Transverse colon (tissue), 4 donors: ENCODE measurements at regions not wholly inside any gene's neighbourhood (a gene's known extent, or its start where the extent isn't known, plus 50 kb on each side); places are given as distances from the start of the nearest gene placed in this dataset.

ENCODE experiments used
- DNase-seq: peaks from one replicate; pipeline ENCODE4 v3.0.0-alpha.2; 2019
- H3K27ac ChIP-seq, 4 donors: fragments of 200-600 bp; sonication (generic); 2 replicates each; pipeline ENCODE4 v1.5.1; 2016 to 2018; ENCODE audit warnings: inconsistent platforms in 4 of 4
- H3K27me3 ChIP-seq: fragments of 200-600 bp; sonication (generic); 2 replicates; pipeline ENCODE4 v1.5.1; 2017; ENCODE audit warnings: inconsistent platforms
- H3K36me3 ChIP-seq, 4 donors: fragments of 200-600 bp; sonication (generic); 2 replicates each; pipeline ENCODE4 v1.5.1; 2017 to 2019; ENCODE audit warnings: inconsistent platforms in 4 of 4
- H3K4me1 ChIP-seq, 4 donors: fragments of 200-600 bp; sonication (generic); 2 replicates each; pipeline ENCODE4 v1.5.1; 2017 to 2020; ENCODE audit warnings: inconsistent platforms in 4 of 4
- H3K4me3 ChIP-seq, 4 donors: fragments of 200-600 bp; sonication (generic); 1 replicate in 1 of 4; 2 replicates in 3 of 4; pipeline versions ENCODE4 v1.5.1 to v1.6.1; 2017 to 2019; ENCODE audit warnings: inconsistent platforms in 4 of 4
- H3K9me3 ChIP-seq, 2 donors: fragments of 200-600 bp; sonication (generic); 2 replicates each; pipeline ENCODE4 v1.5.1; 2017 to 2019; ENCODE audit warnings: inconsistent platforms in 2 of 2
- EP300 ChIP-seq: sonication (generic); formaldehyde crosslinking; IDR thresholded peaks from one replicate; pipeline ENCODE4 v1.6.1; 2017; ENCODE audit warnings: antibody characterized with exemption, low read depth
- POLR2A ChIP-seq: fragments of 450-650 bp; IDR thresholded peaks from one replicate; pipeline ENCODE4 v1.6.1; 2016; ENCODE audit warnings: antibody characterized with exemption, mild to moderate bottlenecking, moderate library complexity
- POLR2AphosphoS5 ChIP-seq, 3 donors: sonication (generic); formaldehyde crosslinking; IDR thresholded peaks; one replicate each; pipeline ENCODE4 v1.6.1; 2016; ENCODE audit warnings: antibody characterized with exemption in 3 of 3
- WGBS, 2 donors: methylation state at CpG; one replicate each; pipeline ENCODE4 v1.1.5; 2018; ENCODE audit warnings: low coverage in 1 of 2; 5-methylcytosine and 5-hydroxymethylcytosine counted together
- in situ Hi-C, 4 donors: fragments of 200-750 bp; cut with MboI; loops; one replicate each; pipeline versions ENCODE4 v1.15.0 to v1.15.1; 2017; ENCODE audit warnings: low sequenced_read_pairs in 3 of 4, low pct_ligation_motif_present in 1 of 4, low pct_unique_long_range_greater_than_20kb in 1 of 4
- intact Hi-C: fragments of 100-400 bp; cut with DNase I; formaldehyde crosslinking; loops from one replicate; pipeline ENCODE4 v1.15.1; 2023; ENCODE audit warnings: low total_unique reads
- TF ChIP-seq, protein P1 (sequence below), 5 experiments: fragments of 200-600 bp in 3 of 5; fragments of 450-650 bp in 2 of 5; sonication (generic) in 3 of 5; IDR thresholded peaks; 1 replicate in 2 of 5; 2 replicates in 3 of 5; pipeline ENCODE4 v1.5.1; 2016 to 2017; ENCODE audit warnings: antibody characterized with exemption in 5 of 5, inconsistent platforms in 3 of 5, mild to moderate bottlenecking in 2 of 5, moderate library complexity in 1 of 5

GRCh38 chr5:159762921-159763320 lies 153.4 kb upstream of the ADRA1B start:
- no peak overlapping the region for H3K4me3 ChIP-seq
- DNase-seq = no peak
- 31 to 69% methylated on average over 1 to 2 of the region's 2 CpGs for WGBS, 2 donors
- intact Hi-C loops (no loop called here), in situ Hi-C loops (no loop called here)
- TF ChIP-seq POLR2AphosphoS5 (IDR thresholded peaks at IDR 0.05) (no peak), POLR2A (no peak), EP300 (no peak)
- TF ChIP-seq, protein P1, sequence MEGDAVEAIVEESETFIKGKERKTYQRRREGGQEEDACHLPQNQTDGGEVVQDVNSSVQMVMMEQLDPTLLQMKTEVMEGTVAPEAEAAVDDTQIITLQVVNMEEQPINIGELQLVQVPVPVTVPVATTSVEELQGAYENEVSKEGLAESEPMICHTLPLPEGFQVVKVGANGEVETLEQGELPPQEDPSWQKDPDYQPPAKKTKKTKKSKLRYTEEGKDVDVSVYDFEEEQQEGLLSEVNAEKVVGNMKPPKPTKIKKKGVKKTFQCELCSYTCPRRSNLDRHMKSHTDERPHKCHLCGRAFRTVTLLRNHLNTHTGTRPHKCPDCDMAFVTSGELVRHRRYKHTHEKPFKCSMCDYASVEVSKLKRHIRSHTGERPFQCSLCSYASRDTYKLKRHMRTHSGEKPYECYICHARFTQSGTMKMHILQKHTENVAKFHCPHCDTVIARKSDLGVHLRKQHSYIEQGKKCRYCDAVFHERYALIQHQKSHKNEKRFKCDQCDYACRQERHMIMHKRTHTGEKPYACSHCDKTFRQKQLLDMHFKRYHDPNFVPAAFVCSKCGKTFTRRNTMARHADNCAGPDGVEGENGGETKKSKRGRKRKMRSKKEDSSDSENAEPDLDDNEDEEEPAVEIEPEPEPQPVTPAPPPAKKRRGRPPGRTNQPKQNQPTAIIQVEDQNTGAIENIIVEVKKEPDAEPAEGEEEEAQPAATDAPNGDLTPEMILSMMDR (IDR thresholded peaks at IDR 0.05) = no peak
- H3K27ac ChIP-seq = no peak overlapping the region
- H3K4me1 ChIP-seq = peaks cover 0 to 11% (median 0%) of the 10 kb centered on the region in 4 donors
- H3K9me3 ChIP-seq = no peaks in the 10 kb centered on the region
- H3K36me3 ChIP-seq = no peaks in the 10 kb centered on the region
- no peaks in the 10 kb centered on the region for H3K27me3 ChIP-seq

GRCh38 chr5:159763562-159763961 lies 152.7 kb upstream of the ADRA1B start:
- Histone ChIP-seq H3K4me1 (peaks cover 0 to 11% (median 0%) of the 10 kb centered on the region in 4 donors), H3K4me3 (no peak overlapping the region), H3K36me3 (no peaks in the 10 kb centered on the region), H3K27ac (no peak overlapping the region), H3K27me3 (no peaks in the 10 kb centered on the region), H3K9me3 (no peaks in the 10 kb centered on the region)
- intact Hi-C loops = no loop called here
- DNase-seq = no peak
- 71 to 77% methylated on average over 6 to 9 of the region's 9 CpGs for WGBS, 2 donors
- in situ Hi-C loops = no loop called here
- no peak for TF ChIP-seq POLR2A
- no peak for TF ChIP-seq EP300
- TF ChIP-seq, protein P1 (IDR thresholded peaks at IDR 0.05) = no peak
- no peak for TF ChIP-seq POLR2AphosphoS5 (IDR thresholded peaks at IDR 0.05)

- intact Hi-C loops = no loop called here
- peaks cover 0 to 11% (median 0%) of the 10 kb centered on the region in 4 donors for H3K4me1 ChIP-seq
- no peaks in the 10 kb centered on the region for H3K36me3 ChIP-seq
- H3K27me3 ChIP-seq = no peaks in the 10 kb centered on the region
- no peak for DNase-seq
- TF ChIP-seq POLR2A (no peak), EP300 (no peak), POLR2AphosphoS5 (IDR thresholded peaks at IDR 0.05) (no peak)
- TF ChIP-seq, protein P1 (IDR thresholded peaks at IDR 0.05) = no peak
- in situ Hi-C loops = no loop called here
- 35 to 50% methylated on average over 6 to 7 of the region's 7 CpGs for WGBS, 2 donors
- no peak overlapping the region for H3K4me3 ChIP-seq
- no peaks in the 10 kb centered on the region for H3K9me3 ChIP-seq
- peak overlapping the region in 1 of 4 donors; percentile 9 for H3K27ac ChIP-seq
Measured at GRCh38 chr5:159764283-159765134, 151.8 kb upstream of the ADRA1B start.

- H3K27me3 ChIP-seq = no peaks in the 10 kb centered on the region
- in situ Hi-C loops (no loop called here), intact Hi-C loops (no loop called here)
- H3K27ac ChIP-seq = no peak overlapping the region
- TF ChIP-seq EP300 = no peak
- no peak for TF ChIP-seq POLR2A
- TF ChIP-seq, protein P1 (IDR thresholded peaks at IDR 0.05) = no peak
- H3K36me3 ChIP-seq = no peaks in the 10 kb centered on the region
- H3K9me3 ChIP-seq = no peaks in the 10 kb centered on the region
- WGBS, 2 donors = 57 to 59% methylated on average over 5 to 6 of the region's 6 CpGs
- DNase-seq = no peak
- H3K4me3 ChIP-seq = no peak overlapping the region
- peaks cover 0 to 11% (median 0%) of the 10 kb centered on the region in 4 donors for H3K4me1 ChIP-seq
Measured at GRCh38 chr5:159765135-159765433, 151.2 kb upstream of the ADRA1B start.
